ENCODE measurements at regions not wholly inside any gene's neighbourhood (a gene's known extent, or its start where the extent isn't known, plus 50 kb on each side); places are given as distances from the start of the nearest gene placed in this dataset.

- TF ChIP-seq CUX1 (IDR thresholded peaks at IDR 0.05; ENCODE audit: insufficient replicate concordance, low read depth, low read length) (no peak), BMI1 (IDR thresholded peaks at IDR 0.05; ENCODE audit: borderline replicate concordance) (no peak), TAF1 (IDR thresholded peaks at IDR 0.05; ENCODE audit: borderline replicate concordance, low read depth, low read length) (no peak), SMC3 (IDR thresholded peaks at IDR 0.05; ENCODE audit: borderline replicate concordance, low read length) (no peak), PRDM15 (CRISPR knock-in tag; IDR thresholded peaks at IDR 0.05) (no peak), KDM1A (IDR thresholded peaks at IDR 0.05; ENCODE audit: borderline replicate concordance) (no peak), PML (IDR thresholded peaks at IDR 0.05; ENCODE audit: low read length) (no peak)
These were observed 1696.0 kb upstream of the WWC1 start (continued) for GRCh38 chr5:166595274-166595951.

Measured in GM12878 (cell line).